Ishikawa (cell line): ENCODE measurements at regions not wholly inside any gene's neighbourhood (a gene's known extent, or its start where the extent isn't known, plus 50 kb on each side); places are given as distances from the start of the nearest gene placed in this dataset.
A peak's percentile ranks its signal among the peaks of the same experiment; 100 is the strongest.

Experiments
- CEBPB ChIP-seq: IDR thresholded peaks from 2 replicates; pipeline ENCODE4 v1.6.1; 2012
- CREB1 ChIP-seq: IDR thresholded peaks from 2 replicates; pipeline ENCODE4 v1.6.1; 2012; ENCODE audit warnings: low read depth
- EGR1 ChIP-seq: IDR thresholded peaks from 2 replicates; pipeline ENCODE4 v1.6.1; 2012
- EP300 ChIP-seq: IDR thresholded peaks from 2 replicates; pipeline ENCODE4 v1.6.1; 2012; ENCODE audit warnings: borderline replicate concordance
- FOXM1 ChIP-seq: IDR thresholded peaks from 2 replicates; pipeline ENCODE4 v1.6.1; 2012; ENCODE audit warnings: low read depth, borderline replicate concordance
- MAX ChIP-seq: IDR thresholded peaks from 2 replicates; pipeline ENCODE4 v1.6.1; 2012
- NFIC ChIP-seq: IDR thresholded peaks from 2 replicates; pipeline ENCODE4 v1.6.1; 2012
- RAD21 ChIP-seq: IDR thresholded peaks from 2 replicates; pipeline ENCODE4 v1.6.1; 2012; ENCODE audit warnings: low read depth
- TAF1 ChIP-seq: IDR thresholded peaks from 2 replicates; pipeline ENCODE4 v1.6.1; 2012; ENCODE audit warnings: low read depth, mild to moderate bottlenecking
- TCF12 ChIP-seq: IDR thresholded peaks from 2 replicates; pipeline ENCODE4 v1.6.1; 2012; ENCODE audit warnings: low read depth
- TEAD4 ChIP-seq: IDR thresholded peaks from 2 replicates; pipeline ENCODE4 v1.6.1; 2012
- USF1 ChIP-seq: IDR thresholded peaks from 2 replicates; pipeline ENCODE4 v1.6.1; 2012
- YY1 ChIP-seq: IDR thresholded peaks from 2 replicates; pipeline ENCODE4 v1.6.1; 2012; ENCODE audit warnings: low read depth
- ZBTB7A ChIP-seq: IDR thresholded peaks from 2 replicates; pipeline ENCODE4 v1.6.1; 2012; ENCODE audit warnings: low read depth
- TF ChIP-seq, protein P1 (sequence below): IDR thresholded peaks from 2 replicates; pipeline ENCODE4 v1.6.1; 2012; ENCODE audit warnings: low read depth, mild to moderate bottlenecking

GRCh38 chr2:117684919-117685318 lies 129.6 kb upstream of the DDX18 start:
- TF ChIP-seq EGR1, result no peak
- TF ChIP-seq EP300, result no peak
- no peak for TF ChIP-seq FOXM1
- TF ChIP-seq TEAD4, result no peak
- TF ChIP-seq, protein P1, sequence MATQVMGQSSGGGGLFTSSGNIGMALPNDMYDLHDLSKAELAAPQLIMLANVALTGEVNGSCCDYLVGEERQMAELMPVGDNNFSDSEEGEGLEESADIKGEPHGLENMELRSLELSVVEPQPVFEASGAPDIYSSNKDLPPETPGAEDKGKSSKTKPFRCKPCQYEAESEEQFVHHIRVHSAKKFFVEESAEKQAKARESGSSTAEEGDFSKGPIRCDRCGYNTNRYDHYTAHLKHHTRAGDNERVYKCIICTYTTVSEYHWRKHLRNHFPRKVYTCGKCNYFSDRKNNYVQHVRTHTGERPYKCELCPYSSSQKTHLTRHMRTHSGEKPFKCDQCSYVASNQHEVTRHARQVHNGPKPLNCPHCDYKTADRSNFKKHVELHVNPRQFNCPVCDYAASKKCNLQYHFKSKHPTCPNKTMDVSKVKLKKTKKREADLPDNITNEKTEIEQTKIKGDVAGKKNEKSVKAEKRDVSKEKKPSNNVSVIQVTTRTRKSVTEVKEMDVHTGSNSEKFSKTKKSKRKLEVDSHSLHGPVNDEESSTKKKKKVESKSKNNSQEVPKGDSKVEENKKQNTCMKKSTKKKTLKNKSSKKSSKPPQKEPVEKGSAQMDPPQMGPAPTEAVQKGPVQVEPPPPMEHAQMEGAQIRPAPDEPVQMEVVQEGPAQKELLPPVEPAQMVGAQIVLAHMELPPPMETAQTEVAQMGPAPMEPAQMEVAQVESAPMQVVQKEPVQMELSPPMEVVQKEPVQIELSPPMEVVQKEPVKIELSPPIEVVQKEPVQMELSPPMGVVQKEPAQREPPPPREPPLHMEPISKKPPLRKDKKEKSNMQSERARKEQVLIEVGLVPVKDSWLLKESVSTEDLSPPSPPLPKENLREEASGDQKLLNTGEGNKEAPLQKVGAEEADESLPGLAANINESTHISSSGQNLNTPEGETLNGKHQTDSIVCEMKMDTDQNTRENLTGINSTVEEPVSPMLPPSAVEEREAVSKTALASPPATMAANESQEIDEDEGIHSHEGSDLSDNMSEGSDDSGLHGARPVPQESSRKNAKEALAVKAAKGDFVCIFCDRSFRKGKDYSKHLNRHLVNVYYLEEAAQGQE, result no peak
- TF ChIP-seq CREB1, result no peak
- no peak for TF ChIP-seq MAX
- TF ChIP-seq TCF12, result no peak
- no peak for TF ChIP-seq ZBTB7A
- no peak for TF ChIP-seq TAF1
- TF ChIP-seq CEBPB, result no peak
- TF ChIP-seq NFIC, result no peak
- TF ChIP-seq RAD21, result no peak
- TF ChIP-seq USF1, result no peak
- TF ChIP-seq YY1, result no peak

GRCh38 chr2:117686699-117687098 lies 127.8 kb upstream of the DDX18 start:
- TF ChIP-seq CREB1 (no peak), USF1 (no peak), NFIC (no peak), EGR1 (no peak)

DNA sequence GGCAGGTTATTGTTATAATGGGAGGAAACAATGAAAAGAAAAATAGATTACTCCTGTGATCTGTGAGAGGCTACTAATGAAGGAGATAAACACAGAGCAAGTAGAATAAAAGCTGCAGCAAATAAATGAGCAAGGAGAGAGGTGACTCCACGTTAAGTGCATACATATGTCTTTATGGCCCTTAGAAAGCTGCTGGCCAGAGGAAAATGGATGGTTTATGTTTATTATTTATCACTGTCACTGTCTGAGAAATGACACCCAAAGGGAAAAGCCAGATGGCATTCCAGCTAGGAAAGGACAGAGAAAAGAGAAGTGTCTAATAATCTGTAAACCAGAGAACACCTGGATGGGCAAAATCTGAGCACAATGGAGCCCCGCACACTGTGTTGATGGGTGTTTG lies 122.9 kb upstream of the DDX18 start:
- TF ChIP-seq ZBTB7A (no peak), NFIC (no peak), CREB1 (no peak)

GRCh38 chr2:117692001-117692763 lies 122.3 kb upstream of the DDX18 start:
- TF ChIP-seq NFIC, result no peak
- TF ChIP-seq TEAD4, result no peak
- TF ChIP-seq, protein P1, result no peak
- TF ChIP-seq RAD21, result no peak
- TF ChIP-seq YY1, result no peak
- no peak for TF ChIP-seq TAF1
- TF ChIP-seq USF1, result no peak
- no peak for TF ChIP-seq MAX
- no peak for TF ChIP-seq CREB1
- no peak for TF ChIP-seq EP300
- TF ChIP-seq FOXM1, result no peak
- TF ChIP-seq ZBTB7A, result no peak
- no peak for TF ChIP-seq CEBPB
- TF ChIP-seq EGR1, result no peak
- no peak for TF ChIP-seq TCF12

GRCh38 chr2:117693154-117693553 lies 121.3 kb upstream of the DDX18 start:
- TF ChIP-seq EGR1, result no peak
- no peak for TF ChIP-seq USF1
- TF ChIP-seq EP300, result no peak

DNA sequence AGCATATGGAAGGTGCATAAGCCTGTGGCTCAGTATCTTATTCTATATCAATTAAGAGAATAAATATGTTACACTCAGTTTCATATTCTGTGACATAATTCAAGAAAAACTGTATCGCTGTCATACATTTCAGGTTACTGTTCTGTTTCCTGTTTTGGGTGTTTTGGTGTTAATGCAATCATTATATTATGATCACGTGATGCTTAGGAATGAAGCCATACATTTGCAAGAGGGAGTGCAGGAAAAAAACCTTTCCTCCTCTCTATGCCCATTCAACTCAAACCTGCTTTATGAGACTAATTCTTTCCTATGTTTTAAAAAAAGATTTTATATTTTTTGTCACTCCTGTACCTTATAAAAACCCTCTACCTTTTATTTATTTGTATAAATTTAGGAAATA lies 120.8 kb upstream of the DDX18 start:
- TF ChIP-seq USF1 (peak; percentile 56), EP300 (no peak)
